ENCODE measurements at regions not wholly inside any gene's neighbourhood (a gene's known extent, or its start where the extent isn't known, plus 50 kb on each side); places are given as distances from the start of the nearest gene placed in this dataset.

- TF ChIP-seq CTCF (conservative IDR thresholded peaks at IDR 0.05 in 1 of 2, IDR thresholded peaks at IDR 0.05 in 1 of 2; ENCODE audit: extremely low read depth in 1 of 2, insufficient read depth in 1 of 2, low read depth in 1 of 2, low read length in 2 of 2) (no peak), EZH2 (IDR thresholded peaks at IDR 0.05; ENCODE audit: borderline replicate concordance, low read length) (no peak)
Observed at GRCh38 chr2:114222344-114222743, 220.1 kb upstream of the DPP10 start.
